ENCODE measurements at regions not wholly inside any gene's neighbourhood (a gene's known extent, or its start where the extent isn't known, plus 50 kb on each side); places are given as distances from the start of the nearest gene placed in this dataset.

DNA sequence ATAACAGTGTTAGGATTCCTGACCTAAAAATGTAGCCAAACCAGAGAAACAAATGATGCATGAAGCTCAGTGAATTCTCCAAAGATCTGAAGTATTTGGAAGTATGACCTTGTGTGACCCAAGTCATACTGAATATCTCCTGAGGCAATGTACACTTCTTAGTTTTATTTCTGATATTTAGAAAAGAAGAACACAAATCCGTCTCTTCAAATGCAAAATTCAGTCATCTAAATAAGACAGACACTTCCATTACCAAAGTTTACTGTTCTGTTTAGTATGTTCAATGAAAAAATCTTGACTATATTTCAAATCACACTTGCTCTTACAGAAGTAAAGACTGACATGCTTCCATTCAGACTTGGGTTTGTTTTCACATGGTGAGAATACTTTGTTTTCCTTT, 495.7 kb downstream of the RIT2 start:
- 0% methylated on average over 1 of the region's 1 CpG for WGBS (ENCODE audit: insufficient coverage, low coverage, missing lambda C conversion rate)
- Histone ChIP-seq H3K9me1 (ENCODE audit: control insufficient read depth, insufficient read depth, low read length) (no peaks in the 10 kb centered on the region), H3K79me2 (ENCODE audit: control insufficient read depth, insufficient read depth, low read length) (no peaks in the 10 kb centered on the region), H3K4me1 (replicated peaks in 1 of 2; ENCODE audit: control insufficient read depth in 2 of 2, insufficient read depth in 2 of 2, low read length in 2 of 2) (no peaks in the 10 kb centered on the region), H4K20me1 (replicated peaks; ENCODE audit: control insufficient read depth, insufficient read depth, low read length) (no peaks in the 10 kb centered on the region), H3K9me3 (replicated peaks; ENCODE audit: control insufficient read depth, insufficient read depth, low read depth, low read length) (no peaks in the 10 kb centered on the region), H3K27me3 (ENCODE audit: control insufficient read depth in 2 of 2, insufficient read depth in 2 of 2, low read length in 2 of 2) (no peaks in the 10 kb centered on the region), H3K4me2 (ENCODE audit: insufficient read depth, low read length) (no peak overlapping the region), H2AFZ (ENCODE audit: low read depth, low read length) (no peak overlapping the region), H3K9ac (ENCODE audit: insufficient read depth in 1 of 2, low read depth in 2 of 2, low read length in 2 of 2) (no peak overlapping the region), H3K4me3 (no peak overlapping the region), H3K27ac (ENCODE audit: extremely low read depth, low read depth, low read length) (no peak overlapping the region), H3K36me3 (ENCODE audit: control insufficient read depth, insufficient read depth, low read length) (no peaks in the 10 kb centered on the region)
- ChIA-PET POLR2A (no interaction called here), CTCF (ENCODE audit: low intra/inter-chr PET ratio) (no interaction called here)
- no TSS peak for BruUV-seq (replicated peaks)
- TF ChIP-seq ILF3 (IDR thresholded peaks at IDR 0.05; ENCODE audit: borderline replicate concordance) (no peak), POLR3G (IDR thresholded peaks at IDR 0.05; ENCODE audit: extremely low read depth, insufficient read length, insufficient replicate concordance) (no peak), ESRRA (IDR thresholded peaks at IDR 0.05; ENCODE audit: borderline replicate concordance, low read depth) (no peak), ZNF408 (CRISPR knock-in tag; IDR thresholded peaks at IDR 0.05; ENCODE audit: low read depth) (no peak), PYGO2 (tag; IDR thresholded peaks at IDR 0.05) (no peak), HNRNPLL (IDR thresholded peaks at IDR 0.05; ENCODE audit: low read depth, low read length, poor library complexity, severe bottlenecking) (no peak), PURB (CRISPR knock-in tag; IDR thresholded peaks at IDR 0.05; ENCODE audit: low read depth) (no peak)
- DNase-seq (ENCODE audit: extremely low read depth in 1 of 4, low spot score in 3 of 4) (no peak), FAIRE-seq (no peak), ATAC-seq (no peak)
- intact Hi-C loops (cut with micrococcal nuclease) (no loop called here), in situ Hi-C loops (cut with MboI) (no loop called here)

DNA sequence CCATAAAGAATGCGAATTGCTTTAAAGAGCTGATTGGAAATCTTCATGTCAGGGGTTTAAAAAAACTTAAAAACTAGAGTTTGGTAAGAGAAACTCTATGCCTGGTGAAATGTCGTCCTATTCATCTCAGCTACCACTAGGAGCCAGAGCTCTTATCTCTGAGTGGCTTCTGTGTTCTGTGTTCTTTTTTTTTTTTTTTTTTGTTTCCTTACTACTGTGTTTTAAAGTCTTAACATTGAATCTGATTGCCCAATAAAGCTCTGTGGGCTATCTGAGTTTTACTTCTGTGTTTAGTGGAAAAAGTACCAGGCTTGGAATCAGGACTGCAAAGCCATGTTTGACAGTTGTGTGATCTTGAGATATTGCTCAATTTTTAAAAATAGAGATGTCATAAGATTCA, 494.8 kb downstream of the RIT2 start:
- no TSS peak for BruUV-seq (replicated peaks)
- no peak overlapping the region for H3K4me3 ChIP-seq
- no peak overlapping the region for H2AFZ ChIP-seq (ENCODE audit: low read depth, low read length)
- no peak overlapping the region for H3K9ac ChIP-seq (ENCODE audit: insufficient read depth in 1 of 2, low read depth in 2 of 2, low read length in 2 of 2)
- ChIA-PET POLR2A (no interaction called here), CTCF (ENCODE audit: low intra/inter-chr PET ratio) (no interaction called here)
- in situ Hi-C loops (cut with MboI), result no loop called here
- no peak for DNase-seq (ENCODE audit: extremely low read depth in 1 of 4, low spot score in 3 of 4)
- no peaks in the 10 kb centered on the region for H3K4me1 ChIP-seq (replicated peaks in 1 of 2; ENCODE audit: control insufficient read depth in 2 of 2, insufficient read depth in 2 of 2, low read length in 2 of 2)
- no peaks in the 10 kb centered on the region for H3K79me2 ChIP-seq (ENCODE audit: control insufficient read depth, insufficient read depth, low read length)
- TF ChIP-seq HMG20B (CRISPR knock-in tag; IDR thresholded peaks at IDR 0.05) (no peak), ZFP36 (IDR thresholded peaks at IDR 0.05; ENCODE audit: low read depth, low read length, partially characterized antibody) (no peak), BHLHE40 (IDR thresholded peaks at IDR 0.05; ENCODE audit: low read length) (no peak), BRF1 (IDR thresholded peaks at IDR 0.05; ENCODE audit: borderline replicate concordance, extremely low read depth, insufficient read length) (no peak), ZNF507 (tag; conservative IDR thresholded peaks at IDR 0.05) (no peak), HEY1 (CRISPR knock-in tag; IDR thresholded peaks at IDR 0.05; ENCODE audit: borderline replicate concordance) (no peak), NR3C1 (CRISPR knock-in tag; IDR thresholded peaks at IDR 0.05) (no peak), CEBPG (CRISPR knock-in tag; IDR thresholded peaks at IDR 0.05) (no peak), CEBPG (tag; conservative IDR thresholded peaks at IDR 0.05 in 1 of 2, IDR thresholded peaks at IDR 0.05 in 1 of 2) (no peak)
- TF ChIP-seq, protein P1, sequence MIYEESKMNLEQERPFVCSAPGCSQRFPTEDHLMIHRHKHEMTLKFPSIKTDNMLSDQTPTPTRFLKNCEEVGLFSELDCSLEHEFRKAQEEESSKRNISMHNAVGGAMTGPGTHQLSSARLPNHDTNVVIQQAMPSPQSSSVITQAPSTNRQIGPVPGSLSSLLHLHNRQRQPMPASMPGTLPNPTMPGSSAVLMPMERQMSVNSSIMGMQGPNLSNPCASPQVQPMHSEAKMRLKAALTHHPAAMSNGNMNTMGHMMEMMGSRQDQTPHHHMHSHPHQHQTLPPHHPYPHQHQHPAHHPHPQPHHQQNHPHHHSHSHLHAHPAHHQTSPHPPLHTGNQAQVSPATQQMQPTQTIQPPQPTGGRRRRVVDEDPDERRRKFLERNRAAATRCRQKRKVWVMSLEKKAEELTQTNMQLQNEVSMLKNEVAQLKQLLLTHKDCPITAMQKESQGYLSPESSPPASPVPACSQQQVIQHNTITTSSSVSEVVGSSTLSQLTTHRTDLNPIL (CRISPR knock-in tag; IDR thresholded peaks at IDR 0.05), result no peak
- H3K36me3 ChIP-seq (ENCODE audit: control insufficient read depth, insufficient read depth, low read length), result no peaks in the 10 kb centered on the region
- no peaks in the 10 kb centered on the region for H3K9me3 ChIP-seq (replicated peaks; ENCODE audit: control insufficient read depth, insufficient read depth, low read depth, low read length)
- no peak for FAIRE-seq
- H3K27me3 ChIP-seq (ENCODE audit: control insufficient read depth in 2 of 2, insufficient read depth in 2 of 2, low read length in 2 of 2), result no peaks in the 10 kb centered on the region
- intact Hi-C loops (cut with micrococcal nuclease), result no loop called here
- no peaks in the 10 kb centered on the region for H3K9me1 ChIP-seq (ENCODE audit: control insufficient read depth, insufficient read depth, low read length)
- H4K20me1 ChIP-seq (replicated peaks; ENCODE audit: control insufficient read depth, insufficient read depth, low read length), result no peaks in the 10 kb centered on the region
- H3K27ac ChIP-seq (ENCODE audit: extremely low read depth, low read depth, low read length), result no peak overlapping the region
- no peak overlapping the region for H3K4me2 ChIP-seq (ENCODE audit: insufficient read depth, low read length)
- WGBS (ENCODE audit: insufficient coverage, low coverage, missing lambda C conversion rate), result 0% methylated on average over 2 of the region's 2 CpGs
- ATAC-seq, result no peak
